HG03175 (cell line): ENCODE measurements at regions not wholly inside any gene's neighbourhood (a gene's known extent, or its start where the extent isn't known, plus 50 kb on each side); places are given as distances from the start of the nearest gene placed in this dataset.
A peak's percentile ranks its signal among the peaks of the same experiment; 100 is the strongest.
"Not testable (repeated sequence)": the region's sequence is repeated elsewhere in the genome, so short reads cannot be mapped to it uniquely, and the experiment has no call there.

Experiments used
- ATAC-seq: cut with Tn5 transposase; IDR thresholded peaks from one replicate; pipeline ENCODE4 v1.9.1; 2021; ENCODE audit warnings: mild to moderate bottlenecking, moderate library complexity; ENCODE audit not compliant: unreplicated experiment

GRCh38 chr5:152456815-152457443, 51.9 kb upstream of the NMUR2 start:
- ATAC-seq = peak; percentile 46

- ATAC-seq = peak; percentile 94
These were observed 57.1 kb upstream of the NMUR2 start for GRCh38 chr5:152462021-152462721.

GRCh38 chr5:152464048-152464447, 59.0 kb upstream of the NMUR2 start:
- no peak for ATAC-seq

GRCh38 chr5:152465140-152465539, 60.1 kb upstream of the NMUR2 start:
- ATAC-seq = no peak

GRCh38 chr5:152466085-152466745, 61.1 kb upstream of the NMUR2 start:
- no peak for ATAC-seq

GRCh38 chr5:152470167-152470566, 65.1 kb upstream of the NMUR2 start:
- ATAC-seq = no peak

GRCh38 chr5:152472083-152472482, 67.0 kb upstream of the NMUR2 start:
- ATAC-seq = no peak

GRCh38 chr5:152474961-152475360, 69.9 kb upstream of the NMUR2 start:
- no peak for ATAC-seq

GRCh38 chr5:152477536-152477935, 72.5 kb upstream of the NMUR2 start:
- ATAC-seq = no peak

GRCh38 chr5:152479866-152480265, 74.8 kb upstream of the NMUR2 start:
- ATAC-seq = not testable (repeated sequence)

- ATAC-seq = peak; percentile 98
These were observed 75.6 kb upstream of the NMUR2 start for GRCh38 chr5:152480677-152481076.

GRCh38 chr5:152487130-152487529, 82.1 kb upstream of the NMUR2 start:
- ATAC-seq = no peak

GRCh38 chr5:152488869-152489268, 83.8 kb upstream of the NMUR2 start:
- no peak for ATAC-seq

- ATAC-seq = no peak
These were observed 94.9 kb upstream of the NMUR2 start for GRCh38 chr5:152499814-152500535.

GRCh38 chr5:152501294-152501693, 96.2 kb upstream of the NMUR2 start:
- no peak for ATAC-seq

GRCh38 chr5:152503206-152503605, 98.1 kb upstream of the NMUR2 start:
- no peak for ATAC-seq

- peak; percentile 89 for ATAC-seq
These were observed 100.5 kb upstream of the NMUR2 start for GRCh38 chr5:152505442-152506042.

- ATAC-seq = no peak
These were observed 106.0 kb upstream of the NMUR2 start for GRCh38 chr5:152511120-152511519.

- ATAC-seq = no peak
These were observed 106.6 kb upstream of the NMUR2 start for GRCh38 chr5:152511531-152512132.

- no peak for ATAC-seq
These were observed 109.8 kb upstream of the NMUR2 start for GRCh38 chr5:152514827-152515397.
